Hematopoietic multipotent progenitor cell treated with erythropoietin and hydrocortisone succinate and interleukin-3 and kit ligand, for 8 days (in vitro differentiated cells): ENCODE measurements at regions not wholly inside any gene's neighbourhood (a gene's known extent, or its start where the extent isn't known, plus 50 kb on each side); places are given as distances from the start of the nearest gene placed in this dataset.

Experiments
- DNase-seq: peaks from one replicate; pipeline ENCODE4 v3.0.0-alpha.2; 2015

DNA sequence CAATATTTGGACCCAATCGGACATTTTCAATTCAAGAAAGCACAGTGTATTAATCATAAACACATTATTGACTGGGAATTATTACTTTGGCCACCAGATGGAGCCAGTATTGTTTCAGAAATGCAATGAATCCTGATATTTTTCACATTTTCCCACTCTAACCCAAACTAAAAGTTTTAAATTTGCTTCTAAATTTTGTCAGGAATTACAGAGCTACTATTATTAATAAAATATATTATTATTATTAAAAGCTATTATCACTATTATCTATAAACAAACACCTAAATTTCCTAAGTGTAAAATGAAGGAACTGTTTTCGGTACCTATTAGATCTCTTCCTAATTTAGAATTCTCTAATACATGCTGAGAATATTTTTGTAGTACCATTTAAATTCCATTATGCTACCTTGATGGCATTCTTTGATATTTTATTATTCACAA, 245.3 kb downstream of the OGFRL1 start:
- peak; percentile 16 for DNase-seq

DNA sequence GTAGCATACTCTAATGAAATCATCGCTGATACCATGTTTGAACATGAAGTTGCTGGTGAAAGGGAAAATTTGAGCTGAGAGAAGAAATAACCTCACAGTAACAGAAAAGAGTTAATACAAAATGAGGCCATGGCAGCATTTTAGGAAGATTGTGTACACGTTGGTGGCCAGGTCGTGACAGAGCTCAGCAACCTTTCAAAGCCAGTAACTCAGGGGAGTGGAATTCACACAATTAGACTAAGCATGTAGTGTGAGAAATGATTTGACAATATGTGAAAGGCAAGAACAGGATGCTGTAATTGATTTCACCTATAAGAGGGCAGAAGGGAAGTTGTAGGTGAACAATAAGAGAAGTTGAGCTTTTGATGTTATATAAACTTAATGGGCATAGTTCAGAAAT, 246.3 kb downstream of the OGFRL1 start:
- DNase-seq = no peak

DNA sequence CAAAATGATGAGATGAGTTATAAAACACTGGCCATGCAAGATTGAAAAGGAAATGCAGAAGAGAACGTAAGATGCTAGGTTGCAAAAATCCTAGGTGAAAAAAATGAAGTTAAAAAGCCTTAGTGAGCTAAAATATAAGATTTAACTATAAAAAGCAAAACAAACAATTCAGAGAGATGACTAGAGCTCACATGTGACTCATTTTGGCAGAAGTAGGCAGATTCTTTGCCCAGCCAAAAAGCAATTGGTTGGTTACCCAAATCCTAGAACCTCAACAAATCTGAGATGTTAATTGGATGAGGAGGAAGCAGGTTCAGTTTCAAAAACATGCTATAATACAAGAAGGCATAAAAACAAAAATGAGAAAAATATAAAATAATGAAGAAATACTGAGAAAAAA, 249.1 kb downstream of the OGFRL1 start:
- DNase-seq = no peak

DNA sequence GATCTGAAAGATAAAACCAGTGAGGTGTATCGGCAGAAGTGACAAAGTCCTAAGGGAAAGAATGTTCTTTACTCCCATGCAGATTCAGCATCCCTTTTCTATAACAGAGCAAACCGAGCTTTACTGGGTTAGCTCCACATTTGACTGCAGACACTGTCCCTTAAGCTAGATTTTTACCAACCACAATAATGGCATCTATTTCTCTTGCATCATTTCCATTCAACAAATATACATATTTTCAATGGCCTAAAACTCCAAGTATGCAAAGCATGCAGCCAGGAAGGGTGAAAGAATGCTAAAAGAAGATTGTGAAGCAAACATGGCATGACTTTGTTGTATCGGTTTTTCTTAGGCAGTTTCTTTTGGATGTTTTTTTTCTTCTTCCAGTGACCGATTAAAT, 255.4 kb downstream of the OGFRL1 start:
- no peak for DNase-seq

GRCh38 chr6:71544906-71545305, 256.3 kb downstream of the OGFRL1 start:
- DNase-seq = no peak

- no peak for DNase-seq
These were observed 257.3 kb downstream of the OGFRL1 start for GRCh38 chr6:71545905-71546304.

DNA sequence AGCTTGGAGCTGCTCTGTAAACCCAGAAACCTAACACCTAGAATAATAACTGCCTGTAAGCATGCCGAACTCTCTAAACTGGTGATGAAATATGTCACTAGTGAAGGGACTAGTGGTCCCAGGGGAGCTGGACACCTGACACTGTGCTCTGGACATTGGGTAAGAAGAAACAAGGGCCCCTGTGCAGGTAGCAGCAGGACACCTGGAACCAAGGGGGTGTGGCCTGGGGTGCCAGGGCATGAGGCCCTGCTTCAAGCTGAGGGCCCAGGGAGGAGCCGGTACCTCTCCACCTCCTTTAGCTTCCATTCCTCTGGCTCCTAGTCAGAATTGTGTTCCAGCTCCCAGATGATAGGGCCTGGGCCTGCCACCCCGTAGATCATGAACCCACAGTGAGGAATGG, 263.2 kb downstream of the OGFRL1 start:
- DNase-seq = no peak

GRCh38 chr6:71556141-71556540, 267.5 kb downstream of the OGFRL1 start:
- no peak for DNase-seq

GRCh38 chr6:71558974-71559373, 270.4 kb downstream of the OGFRL1 start:
- no peak for DNase-seq

DNA sequence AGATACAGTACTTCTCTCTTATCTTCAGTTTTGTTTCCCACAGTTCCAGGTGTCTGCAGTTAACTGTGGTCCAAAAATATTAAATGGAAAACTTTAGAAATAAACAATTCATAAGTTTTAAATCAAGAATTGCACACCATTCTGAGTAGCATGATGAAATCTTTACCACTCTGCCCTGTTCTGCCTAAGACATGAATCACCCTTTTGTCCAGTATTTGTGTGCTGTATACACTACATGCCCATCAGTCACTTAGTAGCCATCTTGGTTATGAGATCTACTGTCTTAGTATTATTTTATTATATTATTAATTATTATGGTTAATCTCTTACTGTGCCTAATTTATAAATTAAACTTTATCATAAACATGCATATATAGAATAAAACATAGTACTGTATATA, 279.0 kb downstream of the OGFRL1 start:
- DNase-seq = no peak

GRCh38 chr6:71577766-71578165, 289.2 kb downstream of the OGFRL1 start:
- no peak for DNase-seq

DNA sequence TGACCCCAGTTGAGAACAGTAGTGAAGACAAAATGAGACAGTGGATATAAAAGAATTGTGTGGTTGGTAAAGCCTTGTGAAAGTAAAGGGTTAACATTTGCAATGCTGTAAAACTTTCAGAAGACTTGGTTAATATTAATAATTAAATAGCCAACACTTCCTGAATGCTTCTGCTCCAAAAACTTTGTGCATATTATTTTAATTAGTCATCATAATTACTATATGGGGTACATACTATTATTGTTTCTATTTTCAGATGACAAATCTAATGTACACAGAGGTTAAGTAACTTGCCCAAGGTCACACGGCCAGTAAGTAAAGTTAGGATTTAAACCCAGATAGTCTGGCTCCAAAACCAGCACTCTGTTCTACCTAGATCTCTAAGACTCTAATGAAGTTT, 291.3 kb downstream of the OGFRL1 start:
- no peak for DNase-seq

- DNase-seq = no peak
These were observed 294.2 kb downstream of the OGFRL1 start for GRCh38 chr6:71582820-71583219.

DNA sequence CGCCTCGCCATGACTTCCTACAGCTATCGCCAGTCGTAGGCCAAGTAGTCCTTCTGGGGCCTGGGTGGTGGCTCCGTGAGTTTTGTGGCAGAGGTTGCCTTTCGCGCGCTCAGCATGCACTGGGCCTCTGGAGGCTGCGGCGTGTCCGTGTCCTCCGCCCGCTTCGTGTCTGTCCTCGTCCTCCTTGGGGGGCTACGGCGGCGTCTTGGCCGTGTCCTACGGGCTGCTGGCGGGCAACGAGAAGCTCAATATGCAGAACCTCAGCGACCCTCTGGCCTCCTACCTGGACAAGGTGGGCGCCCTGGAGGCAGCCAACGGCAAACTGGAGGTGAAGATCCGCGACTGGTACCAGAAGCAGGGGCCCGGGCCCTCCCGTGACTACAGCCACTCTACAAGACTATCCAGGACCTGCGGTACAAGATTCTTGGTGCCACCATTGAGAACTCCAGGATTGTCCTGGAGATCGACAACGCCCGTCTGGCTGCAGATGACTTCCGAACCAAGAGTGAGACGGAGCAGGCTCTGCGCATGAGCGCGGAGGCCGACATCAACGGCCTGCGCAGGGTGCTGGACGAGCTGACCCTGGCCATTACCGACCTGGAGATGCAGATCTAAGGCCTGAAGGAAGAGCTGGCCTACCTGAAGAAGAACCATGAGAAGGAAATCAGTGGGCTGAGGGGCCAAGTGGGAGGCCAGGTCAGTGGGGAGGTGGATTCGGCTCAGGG, 296.3 kb downstream of the OGFRL1 start:
- no peak for DNase-seq

DNA sequence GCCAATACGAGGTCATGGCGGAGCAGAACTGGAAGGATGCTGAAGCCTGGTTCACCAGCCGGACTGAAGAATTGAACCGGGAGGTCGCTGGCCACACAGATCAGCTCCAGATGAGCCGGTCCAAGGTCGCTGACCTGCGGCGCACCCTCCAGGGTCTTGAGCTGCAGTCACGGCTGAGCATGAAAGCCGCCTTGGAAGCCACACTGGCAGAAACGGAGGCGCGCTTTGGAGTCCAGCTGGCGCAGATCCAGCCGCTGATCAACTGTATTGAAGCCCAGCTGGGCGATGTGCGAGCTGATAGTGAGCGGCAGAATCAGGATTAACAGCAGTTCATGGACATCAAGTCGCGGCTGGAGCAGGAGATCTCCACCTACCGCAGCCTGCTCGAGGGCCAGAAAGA, 296.9 kb downstream of the OGFRL1 start:
- no peak for DNase-seq

DNA sequence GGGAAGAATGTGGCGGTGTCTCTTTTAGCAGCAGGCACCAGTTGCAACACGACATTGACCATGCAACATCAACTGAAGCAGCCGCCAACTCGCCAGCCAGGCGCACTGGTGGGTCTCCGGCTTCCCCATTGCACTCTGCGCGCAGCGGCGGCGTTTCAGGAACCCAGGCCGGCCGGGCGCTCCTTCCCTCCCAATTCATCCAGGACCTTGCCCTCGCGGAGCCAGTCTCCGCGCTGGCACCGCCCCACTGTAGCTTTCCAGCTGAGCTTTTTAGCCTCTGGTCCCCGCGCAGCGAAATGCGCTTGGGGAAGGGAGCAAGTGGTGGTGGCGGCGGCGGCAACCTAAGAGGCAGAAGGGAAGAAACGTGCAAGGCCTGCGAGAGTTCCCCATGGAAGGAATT, 297.9 kb upstream of the RIMS1 start:
- no peak for DNase-seq

DNA sequence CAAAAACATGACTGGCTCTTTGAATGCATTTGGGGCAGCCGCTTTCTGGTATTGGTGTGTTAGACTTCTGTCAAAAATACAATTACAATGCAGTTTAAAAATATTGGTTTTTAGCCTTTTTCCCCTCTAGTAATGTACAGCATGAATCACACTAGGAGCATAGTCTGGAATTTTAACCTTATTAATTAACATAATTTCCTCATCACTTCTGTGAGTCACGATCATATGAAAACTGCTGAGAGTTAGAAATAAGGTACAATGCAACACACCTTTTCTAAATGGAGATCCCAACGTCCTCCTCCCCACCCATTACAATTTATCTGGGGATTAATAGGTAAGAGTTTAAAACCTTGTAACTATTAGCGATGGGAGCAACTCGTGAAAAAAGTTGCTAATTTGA, 297.1 kb upstream of the RIMS1 start:
- DNase-seq = no peak

GRCh38 chr6:71592643-71593042, 293.7 kb upstream of the RIMS1 start:
- no peak for DNase-seq

GRCh38 chr6:71599359-71599758, 287.0 kb upstream of the RIMS1 start:
- no peak for DNase-seq

- no peak for DNase-seq
These were observed 283.9 kb upstream of the RIMS1 start for GRCh38 chr6:71602385-71603007.

GRCh38 chr6:71603021-71603420, 283.3 kb upstream of the RIMS1 start:
- DNase-seq = no peak

GRCh38 chr6:71608646-71609045, 277.7 kb upstream of the RIMS1 start:
- DNase-seq = no peak

DNA sequence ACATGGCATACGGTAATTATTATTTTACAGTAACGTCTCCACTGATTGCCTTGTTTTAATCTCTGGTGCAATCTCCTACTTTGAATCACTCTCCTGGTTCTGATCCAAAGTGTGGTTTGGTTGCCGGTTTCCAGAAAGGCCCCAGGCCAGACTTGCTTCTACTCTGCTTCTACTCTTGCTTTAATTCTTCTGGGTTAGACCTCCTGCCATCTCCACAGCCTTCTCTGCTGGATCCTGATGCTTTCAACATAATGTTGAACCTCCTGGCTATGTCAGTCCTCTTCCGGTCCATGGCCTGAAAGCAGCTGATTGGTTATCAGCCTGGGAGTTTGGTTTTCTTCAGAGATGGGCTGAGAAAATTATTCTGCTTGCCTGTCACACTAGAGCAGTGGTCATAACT, 266.5 kb upstream of the RIMS1 start:
- DNase-seq = no peak

DNA sequence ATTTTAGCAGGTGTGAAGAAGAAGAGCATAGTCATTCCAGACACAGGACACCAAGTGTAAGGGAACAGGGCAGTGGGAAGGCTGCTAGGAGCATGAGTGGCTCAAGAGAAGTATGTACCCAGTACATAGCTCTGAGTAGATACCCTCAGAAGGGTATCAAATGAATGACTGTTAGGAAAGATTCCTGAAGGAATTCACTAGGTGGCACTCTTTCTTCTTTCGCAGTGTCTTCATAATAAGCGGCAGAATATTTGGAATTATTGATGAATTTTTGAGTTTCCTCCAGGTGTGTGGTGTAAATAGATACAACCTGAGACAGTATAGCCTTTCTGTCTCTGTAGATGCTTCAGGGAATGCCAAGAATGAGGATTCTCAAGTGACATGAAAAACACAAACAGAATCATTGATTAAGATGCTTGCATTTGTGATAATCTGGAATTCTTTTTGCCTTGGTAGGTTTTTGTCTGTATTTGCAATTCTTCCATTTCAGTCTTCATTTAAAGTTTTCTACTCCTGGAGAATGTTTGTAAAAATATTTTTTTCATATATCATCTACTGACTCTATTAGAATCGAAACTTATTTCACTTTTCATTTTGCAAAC, 264.3 kb upstream of the RIMS1 start:
- peak; percentile 3 for DNase-seq

GRCh38 chr6:71642120-71642519, 244.2 kb upstream of the RIMS1 start:
- no peak for DNase-seq
